ENCODE measurements at regions not wholly inside any gene's neighbourhood (a gene's known extent, or its start where the extent isn't known, plus 50 kb on each side); places are given as distances from the start of the nearest gene placed in this dataset.

GRCh38 chr1:88188038-88188437, 496.0 kb upstream of the PKN2 start:
- DNase-seq: no peak

GRCh38 chr1:88189525-88189924, 494.5 kb upstream of the PKN2 start:
- no peak for DNase-seq

- no peak for DNase-seq
Observed at GRCh38 chr1:88191917-88192316, 492.2 kb upstream of the PKN2 start.

GRCh38 chr1:88194542-88194941, 489.5 kb upstream of the PKN2 start:
- DNase-seq: no peak

- no peak for DNase-seq
Observed at GRCh38 chr1:88200545-88200944, 483.5 kb upstream of the PKN2 start.

- DNase-seq: no peak
Observed at GRCh38 chr1:88204111-88204510, 480.0 kb upstream of the PKN2 start.

GRCh38 chr1:88204612-88205167, 479.4 kb upstream of the PKN2 start:
- DNase-seq: no peak

GRCh38 chr1:88208389-88208788, 475.7 kb upstream of the PKN2 start:
- DNase-seq: no peak

GRCh38 chr1:88210103-88210787, 473.8 kb upstream of the PKN2 start:
- no peak for DNase-seq

- DNase-seq: no peak
Observed at GRCh38 chr1:88216441-88216840, 467.6 kb upstream of the PKN2 start.

- no peak for DNase-seq
Observed at GRCh38 chr1:88217386-88217785, 466.7 kb upstream of the PKN2 start.

- no peak for DNase-seq
Observed at GRCh38 chr1:88219521-88219920, 464.6 kb upstream of the PKN2 start.

- no peak for DNase-seq
Observed at GRCh38 chr1:88221411-88221810, 462.7 kb upstream of the PKN2 start.

- DNase-seq: no peak
Observed at GRCh38 chr1:88224906-88225305, 459.2 kb upstream of the PKN2 start.

- no peak for DNase-seq
Observed at GRCh38 chr1:88228114-88228513, 456.0 kb upstream of the PKN2 start.

- DNase-seq: no peak
Observed at GRCh38 chr1:88230126-88230525, 453.9 kb upstream of the PKN2 start.

- no peak for DNase-seq
Observed at GRCh38 chr1:88237058-88237457, 447.0 kb upstream of the PKN2 start.

GRCh38 chr1:88239205-88239604, 444.9 kb upstream of the PKN2 start:
- DNase-seq: no peak

GRCh38 chr1:88247666-88248065, 436.4 kb upstream of the PKN2 start:
- DNase-seq: no peak

- DNase-seq: no peak
Observed at GRCh38 chr1:88250915-88251314, 433.2 kb upstream of the PKN2 start.

- DNase-seq: no peak
Observed at GRCh38 chr1:88252745-88253144, 431.3 kb upstream of the PKN2 start.

- DNase-seq: no peak
Observed at GRCh38 chr1:88265606-88266005, 418.5 kb upstream of the PKN2 start.

- no peak for DNase-seq
Observed at GRCh38 chr1:88266051-88266450, 418.0 kb upstream of the PKN2 start.

- DNase-seq: no peak
Observed at GRCh38 chr1:88272216-88272615, 411.9 kb upstream of the PKN2 start.

GRCh38 chr1:88274431-88274830, 409.6 kb upstream of the PKN2 start:
- no peak for DNase-seq

Measured in AML-193 (cell line).